Liver (tissue), 7 donors: ENCODE measurements at regions not wholly inside any gene's neighbourhood (a gene's known extent, or its start where the extent isn't known, plus 50 kb on each side); places are given as distances from the start of the nearest gene placed in this dataset.

Source experiments
- DNase-seq: peaks from one replicate; pipeline ENCODE4 v3.0.0-alpha.2; 2017; ENCODE audit warnings: low spot score
- H3K27ac ChIP-seq, 2 donors: one replicate each; pipeline ENCODE4 v1.7.0; 2013; ENCODE audit warnings: inconsistent platforms in 2 of 2, low read length in 2 of 2, control low read depth in 1 of 2, low read depth in 1 of 2, mild to moderate bottlenecking in 1 of 2
- H3K27me3 ChIP-seq, 4 donors: one replicate each; pipeline versions ENCODE4 v1.6.1 to v1.7.0; 2013; ENCODE audit warnings: low read length in 3 of 4, inconsistent platforms in 1 of 4, mild to moderate bottlenecking in 1 of 4, moderate library complexity in 1 of 4; ENCODE audit not compliant: control insufficient read depth in 4 of 4, insufficient read depth in 4 of 4
- H3K36me3 ChIP-seq, 4 donors: one replicate each; pipeline versions ENCODE4 v1.6.1 to v1.7.0; 2013; ENCODE audit warnings: low read length in 3 of 4, mild to moderate bottlenecking in 3 of 4, low read depth in 1 of 4, moderate library complexity in 1 of 4; ENCODE audit not compliant: control insufficient read depth in 4 of 4, insufficient read depth in 3 of 4
- H3K4me1 ChIP-seq, 4 donors: one replicate each; pipeline versions ENCODE4 v1.6.1 to v1.7.0; 2013; ENCODE audit warnings: low read length in 3 of 4, mild to moderate bottlenecking in 3 of 4, moderate library complexity in 1 of 4; ENCODE audit not compliant: control insufficient read depth in 4 of 4, insufficient read depth in 4 of 4
- H3K4me3 ChIP-seq, 3 donors: one replicate each; pipeline versions ENCODE4 v1.6.1 to v1.7.0; 2013; ENCODE audit warnings: low read length in 3 of 3, control low read depth in 1 of 3, low read depth in 1 of 3, mild to moderate bottlenecking in 1 of 3
- H3K9ac ChIP-seq, 2 donors: one replicate each; pipeline ENCODE4 v1.7.0; 2013; ENCODE audit warnings: low read length in 2 of 2, mild to moderate bottlenecking in 2 of 2, moderate library complexity in 2 of 2, control low read depth in 1 of 2, low read depth in 1 of 2
- H3K9me3 ChIP-seq, 4 donors: one replicate each; pipeline versions ENCODE4 v1.6.1 to v1.7.0; 2013; ENCODE audit warnings: low read length in 3 of 4; ENCODE audit not compliant: control insufficient read depth in 4 of 4
- ATF3 ChIP-seq: IDR thresholded peaks from 2 replicates; pipeline ENCODE4 v1.6.1; 2016; ENCODE audit warnings: antibody characterized with exemption
- EGR1 ChIP-seq, 2 donors: IDR thresholded peaks; 2 replicates each; pipeline ENCODE4 v1.6.1; 2016 to 2018; ENCODE audit warnings: antibody characterized with exemption in 2 of 2, low read depth in 2 of 2
- FOXA1 ChIP-seq: IDR thresholded peaks from 2 replicates; pipeline ENCODE4 v1.6.1; 2016; ENCODE audit warnings: antibody characterized with exemption
- FOXA2 ChIP-seq: IDR thresholded peaks from 2 replicates; pipeline ENCODE4 v1.6.1; 2016; ENCODE audit warnings: antibody characterized with exemption
- GABPA ChIP-seq, 2 donors: IDR thresholded peaks in 1 of 2; conservative IDR thresholded peaks in 1 of 2; 2 replicates each; pipeline ENCODE4 v1.6.1; 2016; ENCODE audit warnings: antibody characterized with exemption in 2 of 2, mild to moderate bottlenecking in 1 of 2, moderate library complexity in 1 of 2
- HNF4A ChIP-seq, 2 donors: conservative IDR thresholded peaks; 2 replicates each; pipeline ENCODE4 v1.6.1; 2016; ENCODE audit warnings: antibody characterized with exemption in 2 of 2, mild to moderate bottlenecking in 2 of 2
- HNF4G ChIP-seq: IDR thresholded peaks from 2 replicates; pipeline ENCODE4 v1.6.1; 2016; ENCODE audit warnings: antibody characterized with exemption
- MAX ChIP-seq: IDR thresholded peaks from 2 replicates; pipeline ENCODE4 v1.6.1; 2016; ENCODE audit warnings: antibody characterized with exemption
- NR2F2 ChIP-seq: IDR thresholded peaks from 2 replicates; pipeline ENCODE4 v1.6.1; 2016; ENCODE audit warnings: antibody characterized with exemption
- RAD21 ChIP-seq, 2 donors: IDR thresholded peaks; 2 replicates each; pipeline ENCODE4 v1.6.1; 2016; ENCODE audit warnings: antibody characterized with exemption in 2 of 2, mild to moderate bottlenecking in 2 of 2
- REST ChIP-seq: IDR thresholded peaks from 2 replicates; pipeline ENCODE4 v1.6.1; 2016; ENCODE audit warnings: antibody characterized with exemption, mild to moderate bottlenecking
- RXRA ChIP-seq, 2 donors: IDR thresholded peaks; 2 replicates each; pipeline ENCODE4 v1.6.1; 2017 to 2018; ENCODE audit warnings: antibody characterized with exemption in 2 of 2, mild to moderate bottlenecking in 1 of 2
- SP1 ChIP-seq: IDR thresholded peaks from 2 replicates; pipeline ENCODE4 v1.6.1; 2018; ENCODE audit warnings: antibody characterized with exemption, mild to moderate bottlenecking
- TAF1 ChIP-seq: conservative IDR thresholded peaks from 2 replicates; pipeline ENCODE4 v1.6.1; 2016; ENCODE audit warnings: antibody characterized with exemption, mild to moderate bottlenecking
- YY1 ChIP-seq: IDR thresholded peaks from 2 replicates; pipeline ENCODE4 v1.6.1; 2016; ENCODE audit warnings: antibody characterized with exemption, mild to moderate bottlenecking
- WGBS: extraction: QIAGEN DNeasy Blood & Tissue Kit; methylation state at CpG from one replicate; pipeline ENCODE4 v1.1.7; 2013; 5-methylcytosine and 5-hydroxymethylcytosine counted together
- TF ChIP-seq, protein P1 (sequence below): IDR thresholded peaks from 2 replicates; pipeline ENCODE4 v1.6.1; 2016; ENCODE audit warnings: antibody characterized with exemption
- donor health status: healthy.
- donor health status: healthy.
- donor health status: healthy.
- donor health status: healthy.

DNA sequence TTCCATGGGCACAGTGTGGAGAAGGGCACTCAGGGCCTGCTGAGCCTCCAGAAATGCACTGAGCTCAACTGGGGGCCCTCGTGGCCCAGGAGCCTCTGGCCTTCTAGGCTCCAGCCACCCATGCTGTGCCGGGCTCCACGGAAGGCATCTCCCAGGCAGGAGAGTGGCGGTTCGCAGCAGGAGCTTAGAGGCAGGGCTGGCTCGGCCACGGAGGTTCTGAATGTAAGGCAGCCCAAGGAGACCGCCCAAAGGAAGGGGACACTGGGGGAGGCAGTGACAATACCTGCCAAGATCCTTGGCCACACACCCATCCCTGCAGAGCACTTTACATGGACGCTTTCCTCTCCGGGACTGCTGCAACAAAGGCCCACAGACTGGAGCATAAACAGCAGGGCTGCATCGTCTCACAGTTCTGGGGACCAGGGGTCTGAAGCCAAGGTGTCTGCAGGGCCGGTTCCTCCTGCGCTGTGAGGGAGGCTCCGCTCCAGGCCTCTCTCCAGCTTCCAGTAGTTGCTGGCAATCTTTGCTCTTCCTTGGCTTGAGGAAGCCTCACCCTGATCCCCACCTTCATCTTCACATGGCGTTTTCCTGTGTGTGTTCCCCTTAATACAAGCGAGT, 128.2 kb upstream of the CDH4 start:
- no peak for DNase-seq
- no peaks in the 10 kb centered on the region for H3K9me3 ChIP-seq
- no peak overlapping the region for H3K4me3 ChIP-seq
- H3K4me1 ChIP-seq = no peaks in the 10 kb centered on the region
- 84% methylated on average over 16 of the region's 16 CpGs for WGBS
- no peak overlapping the region for H3K27ac ChIP-seq
- H3K9ac ChIP-seq = no peak overlapping the region
- peaks cover 0 to 5% (median 2%) of the 10 kb centered on the region in 4 donors for H3K27me3 ChIP-seq
- no peak for TF ChIP-seq HNF4G
- TF ChIP-seq MAX = no peak
- TF ChIP-seq NR2F2 = no peak
- TF ChIP-seq EGR1 (IDR thresholded peaks at IDR 0.05; ENCODE audit: low read depth in 2 of 2) = no peak
- H3K36me3 ChIP-seq = no peaks in the 10 kb centered on the region

DNA sequence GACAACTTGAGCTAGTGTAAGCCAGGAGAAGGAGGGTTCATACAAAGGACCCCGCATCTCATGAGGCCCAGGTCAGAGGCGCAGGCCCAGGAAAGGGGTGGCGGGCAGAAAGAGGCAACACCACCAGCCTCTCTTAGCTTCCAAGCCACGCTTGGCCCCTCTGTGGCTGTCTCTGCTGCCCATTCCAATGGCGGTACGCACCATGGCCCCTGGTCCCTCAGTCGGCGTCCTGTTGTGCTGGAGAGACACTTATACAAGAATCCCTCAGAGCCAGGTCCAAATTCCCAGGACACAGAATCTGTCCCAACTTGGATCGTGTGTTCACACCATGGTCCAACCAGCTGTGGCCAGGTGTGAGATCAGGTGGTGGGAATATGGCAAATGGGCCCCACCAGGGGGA, 127.0 kb upstream of the CDH4 start:
- DNase-seq = no peak
- Histone ChIP-seq H3K9ac (no peak overlapping the region), H3K4me3 (no peak overlapping the region), H3K36me3 (no peaks in the 10 kb centered on the region), H3K9me3 (no peaks in the 10 kb centered on the region), H3K4me1 (no peaks in the 10 kb centered on the region), H3K27me3 (peaks cover 0 to 4% (median 2%) of the 10 kb centered on the region in 4 donors), H3K27ac (no peak overlapping the region)
- 89% methylated on average over 9 of the region's 9 CpGs for WGBS
- TF ChIP-seq MAX = no peak
- TF ChIP-seq, protein P1, sequence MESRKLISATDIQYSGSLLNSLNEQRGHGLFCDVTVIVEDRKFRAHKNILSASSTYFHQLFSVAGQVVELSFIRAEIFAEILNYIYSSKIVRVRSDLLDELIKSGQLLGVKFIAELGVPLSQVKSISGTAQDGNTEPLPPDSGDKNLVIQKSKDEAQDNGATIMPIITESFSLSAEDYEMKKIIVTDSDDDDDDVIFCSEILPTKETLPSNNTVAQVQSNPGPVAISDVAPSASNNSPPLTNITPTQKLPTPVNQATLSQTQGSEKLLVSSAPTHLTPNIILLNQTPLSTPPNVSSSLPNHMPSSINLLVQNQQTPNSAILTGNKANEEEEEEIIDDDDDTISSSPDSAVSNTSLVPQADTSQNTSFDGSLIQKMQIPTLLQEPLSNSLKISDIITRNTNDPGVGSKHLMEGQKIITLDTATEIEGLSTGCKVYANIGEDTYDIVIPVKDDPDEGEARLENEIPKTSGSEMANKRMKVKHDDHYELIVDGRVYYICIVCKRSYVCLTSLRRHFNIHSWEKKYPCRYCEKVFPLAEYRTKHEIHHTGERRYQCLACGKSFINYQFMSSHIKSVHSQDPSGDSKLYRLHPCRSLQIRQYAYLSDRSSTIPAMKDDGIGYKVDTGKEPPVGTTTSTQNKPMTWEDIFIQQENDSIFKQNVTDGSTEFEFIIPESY = no peak

DNA sequence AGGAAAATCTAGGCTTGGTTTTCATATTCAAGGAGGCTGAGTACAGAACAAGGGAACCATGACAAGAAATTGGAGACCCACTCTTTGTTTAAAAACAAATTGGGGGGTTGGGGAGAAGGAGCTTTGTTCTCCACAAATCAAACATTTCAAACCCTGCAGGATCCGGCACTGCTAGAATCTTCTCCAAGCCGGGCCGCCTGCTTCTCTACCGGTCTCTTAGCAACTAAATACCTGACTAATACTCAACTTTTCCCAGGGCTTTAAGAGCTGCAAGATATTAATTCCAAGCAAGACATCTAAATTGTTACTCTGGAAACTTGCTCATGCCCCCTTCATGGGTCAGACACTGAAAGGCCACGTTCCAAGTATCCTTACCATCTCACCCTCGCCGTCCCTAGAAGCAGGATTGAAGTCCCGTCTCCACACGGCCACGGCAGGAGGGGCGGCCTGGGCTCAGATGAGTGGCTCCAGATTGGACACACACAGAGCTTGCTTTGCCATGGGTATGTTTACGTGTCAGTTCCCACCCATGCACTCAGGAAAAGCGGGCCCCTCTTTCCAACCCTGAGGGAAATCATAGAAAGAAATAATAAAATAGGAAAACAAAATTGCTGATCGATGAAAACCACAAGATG, 126.4 kb upstream of the CDH4 start:
- H3K9me3 ChIP-seq = no peaks in the 10 kb centered on the region
- H3K27me3 ChIP-seq = peaks cover 0 to 5% (median 2%) of the 10 kb centered on the region in 4 donors
- H3K27ac ChIP-seq = no peak overlapping the region
- TF ChIP-seq MAX (no peak), TAF1 (no peak), NR2F2 (no peak), FOXA1 (no peak), EGR1 (IDR thresholded peaks at IDR 0.05; ENCODE audit: low read depth in 2 of 2) (no peak), RXRA (IDR thresholded peaks at IDR 0.05) (no peak), REST (no peak), SP1 (no peak), RAD21 (IDR thresholded peaks at IDR 0.05) (no peak), FOXA2 (no peak), HNF4A (conservative IDR thresholded peaks at IDR 0.05) (no peak), ATF3 (no peak), YY1 (no peak), GABPA (IDR thresholded peaks at IDR 0.05 in 1 of 2, conservative IDR thresholded peaks at IDR 0.05 in 1 of 2) (no peak), HNF4G (no peak)
- TF ChIP-seq, protein P1 = no peak
- no peak overlapping the region for H3K4me3 ChIP-seq
- 91% methylated on average over 14 of the region's 14 CpGs for WGBS
- DNase-seq = no peak
- no peaks in the 10 kb centered on the region for H3K36me3 ChIP-seq
- H3K9ac ChIP-seq = no peak overlapping the region
- H3K4me1 ChIP-seq = no peaks in the 10 kb centered on the region
